ENCODE measurements at regions not wholly inside any gene's neighbourhood (a gene's known extent, or its start where the extent isn't known, plus 50 kb on each side); places are given as distances from the start of the nearest gene placed in this dataset.
"Not testable (repeated sequence)": the region's sequence is repeated elsewhere in the genome, so short reads cannot be mapped to it uniquely, and the experiment has no call there.

DNA sequence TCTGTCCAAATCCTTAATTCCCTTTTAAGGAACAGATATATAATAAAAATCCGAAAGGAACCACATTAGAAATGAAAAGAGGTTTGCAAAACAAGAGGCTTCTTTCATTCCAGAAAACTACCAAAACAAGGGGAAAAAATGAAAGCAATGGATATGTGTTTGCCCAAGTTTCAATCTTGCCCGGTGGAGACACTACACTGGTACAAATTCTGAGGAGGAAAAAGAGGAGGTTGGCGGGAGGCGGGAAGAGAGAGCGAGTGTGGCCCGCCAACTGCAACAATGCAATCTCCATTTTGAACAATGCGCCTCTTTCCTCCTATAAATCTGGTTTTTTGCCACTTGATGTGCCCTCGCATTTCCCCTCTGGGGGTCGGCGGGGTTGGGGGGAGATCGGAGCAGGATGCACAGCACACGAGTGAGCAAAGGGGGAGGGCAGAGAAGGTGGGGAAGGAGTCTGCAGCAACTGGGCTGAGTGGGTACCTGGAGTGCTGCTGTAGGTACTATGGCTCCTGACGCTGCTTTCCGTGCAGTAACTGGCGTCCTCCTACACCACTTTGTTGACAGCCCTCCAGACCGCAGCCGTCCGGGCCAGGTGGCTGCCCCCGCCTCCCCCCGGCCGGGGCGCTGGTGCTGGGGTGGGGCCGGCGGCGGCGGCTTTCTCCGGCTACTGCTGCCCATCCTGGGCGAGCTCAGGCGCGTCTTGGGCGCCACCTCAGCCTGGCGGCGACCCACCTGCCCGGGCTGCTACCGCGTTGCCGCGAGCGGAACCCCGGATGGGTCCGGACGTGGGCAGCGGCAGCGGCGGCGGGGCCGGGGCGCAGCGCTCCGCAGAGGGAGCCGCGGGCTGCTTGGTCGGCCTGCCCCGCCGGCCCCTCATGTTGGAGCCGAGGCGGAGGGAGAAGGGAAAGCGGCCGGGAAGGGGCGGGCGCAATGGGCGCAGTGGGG is 93.8 kb upstream of the PLEKHM1 start:
- peaks cover 3% of the 10 kb centered on the region for H3K36me3 ChIP-seq
- TF ChIP-seq, protein P1, sequence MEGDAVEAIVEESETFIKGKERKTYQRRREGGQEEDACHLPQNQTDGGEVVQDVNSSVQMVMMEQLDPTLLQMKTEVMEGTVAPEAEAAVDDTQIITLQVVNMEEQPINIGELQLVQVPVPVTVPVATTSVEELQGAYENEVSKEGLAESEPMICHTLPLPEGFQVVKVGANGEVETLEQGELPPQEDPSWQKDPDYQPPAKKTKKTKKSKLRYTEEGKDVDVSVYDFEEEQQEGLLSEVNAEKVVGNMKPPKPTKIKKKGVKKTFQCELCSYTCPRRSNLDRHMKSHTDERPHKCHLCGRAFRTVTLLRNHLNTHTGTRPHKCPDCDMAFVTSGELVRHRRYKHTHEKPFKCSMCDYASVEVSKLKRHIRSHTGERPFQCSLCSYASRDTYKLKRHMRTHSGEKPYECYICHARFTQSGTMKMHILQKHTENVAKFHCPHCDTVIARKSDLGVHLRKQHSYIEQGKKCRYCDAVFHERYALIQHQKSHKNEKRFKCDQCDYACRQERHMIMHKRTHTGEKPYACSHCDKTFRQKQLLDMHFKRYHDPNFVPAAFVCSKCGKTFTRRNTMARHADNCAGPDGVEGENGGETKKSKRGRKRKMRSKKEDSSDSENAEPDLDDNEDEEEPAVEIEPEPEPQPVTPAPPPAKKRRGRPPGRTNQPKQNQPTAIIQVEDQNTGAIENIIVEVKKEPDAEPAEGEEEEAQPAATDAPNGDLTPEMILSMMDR (IDR thresholded peaks at IDR 0.05; ENCODE audit: low read depth, low read length), result no peak
- H3K9me3 ChIP-seq (ENCODE audit: low read depth), result no peaks in the 10 kb centered on the region
- H3K27ac ChIP-seq, result peak overlapping the region; percentile 70
- H3K27me3 ChIP-seq, result no peaks in the 10 kb centered on the region
- H3K4me3 ChIP-seq, result peak overlapping the region; percentile 80
- peak; percentile 57 to 72 for DNase-seq (ENCODE audit: low read depth in 1 of 2, low spot score in 1 of 2)
- peaks cover 9% of the 10 kb centered on the region for H3K4me1 ChIP-seq (ENCODE audit: low read depth)

DNA sequence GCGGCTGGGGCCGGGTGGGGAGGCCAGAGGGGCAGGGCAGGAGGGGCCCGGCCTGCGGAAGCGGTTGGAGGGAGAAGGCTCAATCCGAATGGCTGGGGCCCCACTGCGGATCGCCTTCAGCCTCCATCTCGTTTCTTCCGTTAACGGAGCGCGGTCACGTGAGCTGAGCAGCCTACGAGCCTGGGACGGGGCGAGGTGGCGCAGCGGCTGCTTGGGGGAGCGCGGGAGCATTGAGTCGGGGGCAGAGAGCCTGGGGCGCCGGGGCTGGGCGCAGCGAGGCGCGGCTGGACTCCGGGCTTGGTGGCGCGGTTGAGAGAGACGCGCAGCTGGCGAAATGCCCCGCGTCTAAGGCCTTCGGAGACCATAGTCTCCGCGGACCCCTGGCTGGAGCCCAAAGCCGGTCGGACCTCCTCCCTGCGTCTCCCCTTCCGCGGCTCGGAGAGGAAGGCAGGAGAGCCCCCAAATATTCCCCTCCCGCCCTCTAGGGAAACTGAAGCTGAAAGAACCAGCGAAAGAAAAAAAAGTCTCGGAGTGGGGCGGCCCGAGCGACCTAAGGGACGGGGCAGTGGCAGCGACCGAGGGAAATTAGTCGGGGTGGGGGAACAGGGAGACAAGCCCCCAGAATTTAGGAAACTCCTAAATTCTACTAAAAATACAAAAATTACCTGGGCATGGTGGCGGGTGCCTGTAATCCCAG is 94.7 kb upstream of the PLEKHM1 start:
- Histone ChIP-seq H3K27ac (peak overlapping the region; percentile 70), H3K4me3 (peak overlapping the region; percentile 80)
- H3K36me3 ChIP-seq; H3K4me1 ChIP-seq (ENCODE audit: low read depth); H3K27me3 ChIP-seq; H3K9me3 ChIP-seq (ENCODE audit: low read depth): not testable (repeated sequence)
- TF ChIP-seq, protein P1 (IDR thresholded peaks at IDR 0.05; ENCODE audit: low read depth, low read length), result peak; percentile 39
- peak; percentile 85 to 96 for DNase-seq (ENCODE audit: low read depth in 1 of 2, low spot score in 1 of 2)

- TF ChIP-seq, protein P1 (IDR thresholded peaks at IDR 0.05; ENCODE audit: low read depth, low read length), result peak; percentile 22
- peak; percentile 53 to 57 for DNase-seq (ENCODE audit: low read depth in 1 of 2, low spot score in 1 of 2)
- H3K4me1 ChIP-seq (ENCODE audit: low read depth), result not testable (repeated sequence)
These were observed 95.5 kb upstream of the PLEKHM1 start for GRCh38 chr17:45585794-45586650.

GRCh38 chr17:45586651-45586934 is 96.1 kb upstream of the PLEKHM1 start:
- not testable (repeated sequence) for H3K27me3 ChIP-seq; H3K36me3 ChIP-seq; H3K27ac ChIP-seq; H3K9me3 ChIP-seq (ENCODE audit: low read depth); DNase-seq (ENCODE audit: low read depth in 1 of 2, low spot score in 1 of 2); H3K4me3 ChIP-seq; H3K4me1 ChIP-seq (ENCODE audit: low read depth)

More at GRCh38 chr17:45585794-45586650, 95.5 kb upstream of the PLEKHM1 start:
- H3K27ac ChIP-seq; H3K36me3 ChIP-seq; H3K27me3 ChIP-seq; H3K9me3 ChIP-seq (ENCODE audit: low read depth): not testable (repeated sequence)
- H3K4me3 ChIP-seq, result peak overlapping the region; percentile 80

DNA sequence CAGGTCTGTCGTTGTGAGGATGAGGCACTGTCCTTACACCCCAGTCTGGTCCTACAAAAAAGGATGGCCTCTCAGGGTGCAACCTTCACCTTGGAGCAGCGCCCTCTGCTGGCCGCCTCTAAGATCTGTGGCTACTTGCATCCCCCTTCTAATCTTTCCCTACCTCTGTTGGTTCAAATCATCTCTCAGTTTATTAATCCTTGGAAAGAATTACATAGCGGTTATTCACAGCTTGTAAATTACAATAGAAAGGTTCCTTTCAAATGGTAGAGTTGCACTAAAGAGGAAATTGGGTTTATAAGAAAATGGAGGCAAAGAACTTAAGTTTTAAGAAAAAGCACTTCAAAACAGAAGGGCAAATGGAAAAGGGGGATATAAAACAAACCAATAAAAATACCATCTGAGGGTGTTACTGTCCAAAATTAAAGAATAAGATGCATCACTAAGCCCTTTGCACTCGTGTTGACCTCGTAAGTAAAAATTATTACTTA is 102.0 kb upstream of the PLEKHM1 start:
- not testable (repeated sequence) for H3K4me1 ChIP-seq (ENCODE audit: low read depth); H3K9me3 ChIP-seq (ENCODE audit: low read depth); H3K27ac ChIP-seq; H3K27me3 ChIP-seq; H3K36me3 ChIP-seq; H3K4me3 ChIP-seq
- TF ChIP-seq, protein P1 (IDR thresholded peaks at IDR 0.05; ENCODE audit: low read depth, low read length), result peak; percentile 65
- DNase-seq (ENCODE audit: low read depth in 1 of 2, low spot score in 1 of 2), result peak; percentile 50 to 65

- not testable (repeated sequence) for H3K36me3 ChIP-seq; H3K9me3 ChIP-seq (ENCODE audit: low read depth); DNase-seq (ENCODE audit: low read depth in 1 of 2, low spot score in 1 of 2)
These were observed 105.8 kb upstream of the PLEKHM1 start for GRCh38 chr17:45596347-45596746.

DNA sequence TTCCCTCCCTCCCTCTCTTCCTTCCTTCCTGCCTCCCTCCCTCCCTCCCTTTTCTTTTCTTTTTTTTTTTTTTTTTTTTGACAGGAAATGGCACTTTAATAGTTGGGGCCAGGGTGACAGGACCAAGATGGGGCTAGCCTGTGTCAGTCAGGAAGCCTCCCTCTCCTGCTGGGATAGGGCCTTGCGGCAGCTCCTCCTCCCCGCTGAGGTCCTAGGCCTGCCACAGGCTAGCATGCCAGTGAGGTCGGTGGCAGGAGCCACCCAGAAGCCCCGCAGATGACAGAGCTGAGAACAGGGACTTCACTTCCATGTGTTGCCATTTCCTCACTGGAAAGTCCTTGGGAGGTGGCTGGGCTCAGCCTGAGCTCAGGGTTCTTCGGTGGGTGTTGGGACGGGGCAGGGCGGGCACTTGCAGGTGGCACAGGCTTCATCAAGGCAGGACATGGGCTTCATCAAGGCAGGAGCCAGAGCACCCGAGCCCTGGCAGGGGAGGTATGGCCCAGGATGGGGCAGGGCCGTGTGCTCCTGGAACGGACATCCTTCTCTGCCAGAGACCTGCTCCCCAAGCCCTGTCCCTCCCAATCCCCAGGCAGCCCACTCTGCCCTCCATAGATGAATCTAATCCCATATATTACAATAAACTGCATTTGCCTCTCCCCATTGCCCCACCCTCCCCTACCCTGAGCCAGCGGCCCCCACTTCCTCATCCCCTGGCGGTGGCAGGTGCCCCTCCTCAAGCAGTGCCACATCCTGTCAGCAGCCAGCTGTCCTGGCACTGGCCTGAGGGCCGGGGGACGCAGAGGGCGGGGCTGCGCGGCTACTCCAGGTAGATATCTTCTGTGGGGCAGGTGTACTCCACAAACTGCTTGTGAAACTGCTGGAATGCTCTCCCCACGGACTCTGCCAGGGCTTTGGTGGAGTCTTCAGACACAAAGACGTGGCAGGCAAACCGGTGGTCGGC is 109.8 kb upstream of the PLEKHM1 start:
- not testable (repeated sequence) for H3K4me3 ChIP-seq; DNase-seq (ENCODE audit: low read depth in 1 of 2, low spot score in 1 of 2); H3K9me3 ChIP-seq (ENCODE audit: low read depth); H3K27me3 ChIP-seq; H3K27ac ChIP-seq; H3K36me3 ChIP-seq; H3K4me1 ChIP-seq (ENCODE audit: low read depth)

More at GRCh38 chr17:45596347-45596746, 105.8 kb upstream of the PLEKHM1 start:
- not testable (repeated sequence) for H3K27ac ChIP-seq; H3K4me3 ChIP-seq; H3K4me1 ChIP-seq (ENCODE audit: low read depth); H3K27me3 ChIP-seq

- not testable (repeated sequence) for H3K27me3 ChIP-seq; H3K4me3 ChIP-seq; H3K27ac ChIP-seq; H3K4me1 ChIP-seq (ENCODE audit: low read depth); H3K9me3 ChIP-seq (ENCODE audit: low read depth); H3K36me3 ChIP-seq; DNase-seq (ENCODE audit: low read depth in 1 of 2, low spot score in 1 of 2)
These were observed 110.5 kb upstream of the PLEKHM1 start for GRCh38 chr17:45601013-45601412.
